SK-N-SH (cell line): ENCODE measurements at regions not wholly inside any gene's neighbourhood (a gene's known extent, or its start where the extent isn't known, plus 50 kb on each side); places are given as distances from the start of the nearest gene placed in this dataset.

Experiments used
- CTCF ChIA-PET: fragments of 300-600, 350-600 bp; formaldehyde crosslinking; extraction: SDS; loops from one replicate; lab custom pipeline; 2021; lab: Yijun Ruan, JAX
- POLR2A ChIA-PET: fragments of 350-600 bp; sonication (Branson Sonifier 250); formaldehyde crosslinking; extraction: SDS; loops from one replicate; lab custom pipeline; 2020; ENCODE audit warnings: antibody characterized with exemption, inconsistent platforms; lab: Yijun Ruan, JAX
- DNase-seq: peaks from one replicate; pipeline ENCODE4 v3.0.0; 2012
- H2AFZ ChIP-seq: fragments of 200-600 bp; sonication (generic); 2 replicates; pipeline ENCODE4 v1.8.1; 2016; ENCODE audit warnings: antibody characterized with exemption, mild to moderate bottlenecking, low read depth
- H3F3A ChIP-seq: fragments of 200-600 bp; sonication (generic); replicated peaks from 2 replicates; pipeline ENCODE3; 2016; ENCODE audit warnings: antibody characterized with exemption, mild to moderate bottlenecking; ENCODE audit not compliant: insufficient read depth
- H3K27ac ChIP-seq, 2 experiments: fragments of 200-500 bp in 1 of 2; fragments of 200-600 bp in 1 of 2; sonication (Bioruptor generic) in 1 of 2; sonication (generic), shearing (Covaris generic) in 1 of 2; 2 replicates each; pipeline versions ENCODE4 v1.5.1 to v1.6.1; 2014 to 2016; ENCODE audit warnings: low read depth in 2 of 2, inconsistent platforms in 1 of 2, low read length in 1 of 2, mild to moderate bottlenecking in 1 of 2, mixed read lengths in 1 of 2
- H3K27me3 ChIP-seq: fragments of 200-600 bp; sonication (generic), shearing (Covaris generic); 2 replicates; pipeline ENCODE4 v1.6.1; 2016; ENCODE audit warnings: mixed run types; ENCODE audit not compliant: insufficient read depth
- H3K36me3 ChIP-seq, 2 experiments: fragments of 200-500 bp in 1 of 2; fragments of 200-600 bp in 1 of 2; sonication (Bioruptor generic) in 1 of 2; sonication (generic) in 1 of 2; replicated peaks in 1 of 2; 2 replicates each; pipeline versions ENCODE3 to v1.5.1; 2014 to 2016; ENCODE audit warnings: low read length in 1 of 2, mild to moderate bottlenecking in 1 of 2; ENCODE audit not compliant: insufficient read depth in 2 of 2, control insufficient read depth in 1 of 2
- H3K4me1 ChIP-seq, 2 experiments: fragments of 200-500 bp in 1 of 2; fragments of 200-600 bp in 1 of 2; sonication (Bioruptor generic) in 1 of 2; sonication (generic), shearing (Covaris generic) in 1 of 2; 2 replicates each; pipeline versions ENCODE4 v1.5.1 to v1.6.1; 2014 to 2016; ENCODE audit warnings: low read depth in 1 of 2, low read length in 1 of 2, mixed run types in 1 of 2; ENCODE audit not compliant: insufficient read depth in 2 of 2, control insufficient read depth in 1 of 2
- H3K4me2 ChIP-seq: fragments of 200-600 bp; sonication (generic), shearing (Covaris generic); 2 replicates; pipeline ENCODE4 v1.6.1; 2017; ENCODE audit warnings: mixed run types
- H3K4me3 ChIP-seq, 2 experiments: fragments of 200-500 bp in 1 of 2; fragments of 200-600 bp in 1 of 2; sonication (Bioruptor generic) in 1 of 2; sonication (generic), shearing (Covaris generic) in 1 of 2; 2 replicates each; pipeline versions ENCODE4 v1.5.1 to v1.8.1; 2014 to 2016; ENCODE audit warnings: low read depth in 2 of 2, inconsistent platforms in 1 of 2, low read length in 1 of 2, mild to moderate bottlenecking in 1 of 2, mixed read lengths in 1 of 2, moderate library complexity in 1 of 2
- H3K79me2 ChIP-seq: fragments of 200-600 bp; sonication (generic); 2 replicates; pipeline ENCODE4 v1.8.1; 2017; ENCODE audit warnings: mild to moderate bottlenecking; ENCODE audit not compliant: insufficient read depth
- H3K9ac ChIP-seq: fragments of 200-600 bp; sonication (generic); 2 replicates; pipeline ENCODE4 v1.6.1; 2017; ENCODE audit warnings: mixed run types
- H3K9me2 ChIP-seq: fragments of 200-600 bp; sonication (generic); 2 replicates; pipeline ENCODE4 v1.6.1; 2017; ENCODE audit warnings: mixed run types
- H3K9me3 ChIP-seq: fragments of 200-600 bp; sonication (generic); 2 replicates; pipeline ENCODE4 v1.6.1; 2017; ENCODE audit warnings: mixed run types, mild to moderate bottlenecking, moderate library complexity
- H4K20me1 ChIP-seq: fragments of 200-600 bp; sonication (generic); 2 replicates; pipeline ENCODE4 v1.6.1; 2017; ENCODE audit warnings: mild to moderate bottlenecking, mixed run types; ENCODE audit not compliant: insufficient read depth
- CHD2 ChIP-seq: fragments of 150-350 bp; IDR thresholded peaks from 2 replicates; pipeline ENCODE4 v1.6.1; 2018; ENCODE audit warnings: low read length; ENCODE audit not compliant: partially characterized antibody
- FOSL2 ChIP-seq: IDR thresholded peaks from 2 replicates; pipeline ENCODE4 v1.4.0; 2012; ENCODE audit warnings: low read depth, mild to moderate bottlenecking, moderate library complexity, borderline replicate concordance
- FOXM1 ChIP-seq: IDR thresholded peaks from 2 replicates; pipeline ENCODE4 v1.4.0; 2012; ENCODE audit warnings: low read depth, mild to moderate bottlenecking
- MEF2A ChIP-seq: IDR thresholded peaks from 2 replicates; pipeline ENCODE4 v1.4.0; 2012; ENCODE audit warnings: low read depth, borderline replicate concordance
- NFIC ChIP-seq: IDR thresholded peaks from 2 replicates; pipeline ENCODE4 v1.4.0; 2012; ENCODE audit warnings: borderline replicate concordance
- RCOR1 ChIP-seq: fragments of 150-350 bp; IDR thresholded peaks from 2 replicates; pipeline ENCODE4 v1.6.1; 2017; ENCODE audit warnings: antibody characterized with exemption, low read length
- SIN3A ChIP-seq: IDR thresholded peaks from 2 replicates; pipeline ENCODE4 v1.6.1; 2012; ENCODE audit warnings: low read depth, mild to moderate bottlenecking, low read length, moderate library complexity, borderline replicate concordance
- SMC3 ChIP-seq: IDR thresholded peaks from 2 replicates; pipeline ENCODE4 v1.6.1; 2012; ENCODE audit warnings: low read depth, low read length, improper control_type of control experiment
- YY1 ChIP-seq: IDR thresholded peaks from 2 replicates; pipeline ENCODE4 v1.4.0; 2012; ENCODE audit warnings: low read depth, mild to moderate bottlenecking
- ZBTB33 ChIP-seq: IDR thresholded peaks from 2 replicates; pipeline ENCODE4 v1.4.0; 2012; ENCODE audit warnings: low read depth, borderline replicate concordance
- WGBS: methylation state at CpG from one replicate; pipeline ENCODE4 v1.1.6; 2017; ENCODE audit warnings: low lambda C conversion rate; 5-methylcytosine and 5-hydroxymethylcytosine counted together
- TF ChIP-seq, protein P1 (sequence below): fragments of 150-350 bp; IDR thresholded peaks from 2 replicates; pipeline ENCODE4 v1.6.1; 2017; ENCODE audit warnings: antibody characterized with exemption, low read length, low read depth, borderline replicate concordance

DNA sequence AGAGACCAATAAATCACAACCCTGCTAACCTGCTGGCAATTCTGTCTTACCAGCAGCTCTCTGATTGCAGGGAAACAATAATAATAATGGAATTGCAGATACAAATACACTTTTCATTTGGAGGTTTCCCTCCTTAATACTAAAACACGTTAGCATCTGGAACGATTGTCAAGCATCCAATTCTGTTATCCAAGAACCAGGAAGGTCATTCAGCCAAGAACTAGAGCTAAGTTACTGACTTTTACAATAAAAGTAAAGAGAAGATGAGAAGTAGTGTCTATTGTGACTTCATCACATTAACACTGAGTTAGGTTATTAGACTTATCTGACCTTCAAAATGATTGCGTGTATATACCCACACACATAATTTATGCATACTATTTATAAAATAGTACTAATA is 335.6 kb downstream of the BRINP1 start:
- Histone ChIP-seq H3K27ac (no peak overlapping the region), H2AFZ (no peak overlapping the region), H3K4me3 (no peak overlapping the region), H3K9ac (no peak overlapping the region), H3F3A (no peaks in the 10 kb centered on the region), H3K9me3 (no peaks in the 10 kb centered on the region), H3K4me1 (no peaks in the 10 kb centered on the region), H3K9me2 (no peaks in the 10 kb centered on the region), H3K27me3 (no peaks in the 10 kb centered on the region), H3K36me3 (no peaks in the 10 kb centered on the region), H3K79me2 (no peaks in the 10 kb centered on the region), H4K20me1 (no peaks in the 10 kb centered on the region), H3K4me2 (no peak overlapping the region)
- ChIA-PET POLR2A (no interaction called here), CTCF (no interaction called here)
- no peak for DNase-seq
- 38% methylated on average over 3 of the region's 3 CpGs for WGBS
- TF ChIP-seq NFIC: no peak
- TF ChIP-seq SIN3A: no peak
- TF ChIP-seq ZBTB33: no peak
- no peak for TF ChIP-seq SMC3
- TF ChIP-seq YY1: no peak

- H3K36me3 ChIP-seq: no peaks in the 10 kb centered on the region
- no peaks in the 10 kb centered on the region for H3K9me3 ChIP-seq
- POLR2A ChIA-PET: no interaction called here
- no peaks in the 10 kb centered on the region for H4K20me1 ChIP-seq
- no peak for TF ChIP-seq NFIC
- TF ChIP-seq CHD2: no peak
- no peak for TF ChIP-seq MEF2A
- no peak for TF ChIP-seq FOXM1
- TF ChIP-seq FOSL2: no peak
- TF ChIP-seq RCOR1: no peak
- TF ChIP-seq, protein P1, sequence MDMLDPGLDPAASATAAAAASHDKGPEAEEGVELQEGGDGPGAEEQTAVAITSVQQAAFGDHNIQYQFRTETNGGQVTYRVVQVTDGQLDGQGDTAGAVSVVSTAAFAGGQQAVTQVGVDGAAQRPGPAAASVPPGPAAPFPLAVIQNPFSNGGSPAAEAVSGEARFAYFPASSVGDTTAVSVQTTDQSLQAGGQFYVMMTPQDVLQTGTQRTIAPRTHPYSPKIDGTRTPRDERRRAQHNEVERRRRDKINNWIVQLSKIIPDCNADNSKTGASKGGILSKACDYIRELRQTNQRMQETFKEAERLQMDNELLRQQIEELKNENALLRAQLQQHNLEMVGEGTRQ: no peak
- no peak for DNase-seq
- H3K9ac ChIP-seq: no peak overlapping the region
- H3K79me2 ChIP-seq: no peaks in the 10 kb centered on the region
- H3K27me3 ChIP-seq: no peaks in the 10 kb centered on the region
- H3K4me3 ChIP-seq: no peak overlapping the region
- H2AFZ ChIP-seq: no peak overlapping the region
- no peaks in the 10 kb centered on the region for H3F3A ChIP-seq
- no peak overlapping the region for H3K4me2 ChIP-seq
- H3K4me1 ChIP-seq: no peaks in the 10 kb centered on the region
- CTCF ChIA-PET: no interaction called here
- H3K9me2 ChIP-seq: no peaks in the 10 kb centered on the region
- no peak overlapping the region for H3K27ac ChIP-seq
- 14% methylated on average over 2 of the region's 2 CpGs for WGBS
Measured at GRCh38 chr9:119036969-119037368, 332.3 kb downstream of the BRINP1 start.
